Suppressor macrophage treated with lipopolysaccharide for 1 hour (primary cell): ENCODE measurements at regions not wholly inside any gene's neighbourhood (a gene's known extent, or its start where the extent isn't known, plus 50 kb on each side); places are given as distances from the start of the nearest gene placed in this dataset.
"Not testable (repeated sequence)": the region's sequence is repeated elsewhere in the genome, so short reads cannot be mapped to it uniquely, and the experiment has no call there.

Source experiments
- DNase-seq, 3 donors: peaks; one replicate each; pipeline ENCODE4 v3.0.0-alpha.2; 2020 to 2022

- DNase-seq: peak in 2 of 3 donors; percentile 38 to 47
Measured at GRCh38 chr21:35559829-35560225, 500.5 kb downstream of the SETD4 start.

- peak; percentile 56 to 76 (median 61) for DNase-seq
Measured at GRCh38 chr21:35559128-35559828, 501.0 kb downstream of the SETD4 start.

DNA sequence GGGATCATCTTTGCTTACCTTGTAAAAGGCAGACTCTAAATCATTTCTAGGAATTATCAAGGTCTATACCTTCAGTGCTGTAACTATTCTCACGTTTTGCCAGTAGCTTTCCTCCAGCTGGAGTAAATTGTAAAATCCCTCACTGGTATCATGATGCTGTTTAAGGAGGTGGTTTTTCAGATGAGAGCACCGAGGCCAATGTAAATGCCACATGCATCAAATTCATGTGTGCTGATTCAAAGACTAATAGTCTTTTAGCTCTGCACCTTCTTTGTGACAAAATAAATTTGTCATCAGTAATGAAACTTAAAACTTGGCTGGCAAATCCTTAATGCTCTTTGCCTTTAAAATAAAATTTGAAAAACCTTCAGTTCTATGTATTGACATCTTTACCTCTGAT, 503.8 kb downstream of the SETD4 start:
- no peak for DNase-seq

DNA sequence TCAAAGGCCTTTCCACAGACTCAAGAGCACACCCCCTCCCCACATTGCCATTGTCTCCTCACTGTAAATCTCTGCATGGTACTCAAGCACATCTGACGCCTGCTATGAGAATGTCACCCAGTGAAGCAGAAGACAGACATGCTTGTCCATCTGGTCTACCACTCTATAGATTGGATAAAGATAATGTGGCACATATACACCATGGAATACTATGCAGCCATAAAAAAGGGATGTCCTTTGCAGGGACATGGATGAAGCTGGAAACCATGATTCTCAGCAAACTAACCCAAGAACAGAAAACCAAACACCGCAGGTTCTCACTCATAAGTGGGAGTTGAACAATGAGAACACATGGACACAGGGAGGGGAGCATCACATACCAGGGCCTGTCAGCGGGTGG, 503.4 kb upstream of the RUNX1 start:
- DNase-seq: not testable (repeated sequence)

- DNase-seq: no peak
Measured at GRCh38 chr21:35548904-35549615, 500.0 kb upstream of the RUNX1 start.

- no peak for DNase-seq
Measured at GRCh38 chr21:35547946-35548774, 499.1 kb upstream of the RUNX1 start.

GRCh38 chr21:35543746-35544145, 494.6 kb upstream of the RUNX1 start:
- no peak for DNase-seq

- DNase-seq: no peak
Measured at GRCh38 chr21:35540950-35541638, 492.0 kb upstream of the RUNX1 start.

DNA sequence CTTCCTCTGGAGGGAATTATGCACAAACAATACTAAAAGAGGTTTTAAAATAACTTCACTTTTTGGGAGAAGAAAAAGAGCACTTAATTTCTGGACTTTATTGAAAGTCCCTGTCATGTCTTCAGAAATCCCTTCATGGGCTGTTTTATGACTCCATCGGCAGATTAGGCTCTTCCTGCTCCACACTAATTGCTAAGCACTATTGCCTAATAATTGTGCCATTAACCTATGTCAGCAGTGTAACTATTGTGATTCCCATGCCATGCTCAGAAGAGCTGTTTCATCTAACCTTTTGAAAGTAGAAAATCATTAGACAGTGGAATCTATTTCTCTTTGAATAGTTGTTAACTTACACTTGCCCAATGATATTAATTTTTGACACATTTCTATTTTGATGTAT, 489.3 kb upstream of the RUNX1 start:
- peak in 1 of 3 donors; percentile 23 for DNase-seq

- no peak for DNase-seq
Measured at GRCh38 chr21:35537604-35538003, 488.5 kb upstream of the RUNX1 start.

DNA sequence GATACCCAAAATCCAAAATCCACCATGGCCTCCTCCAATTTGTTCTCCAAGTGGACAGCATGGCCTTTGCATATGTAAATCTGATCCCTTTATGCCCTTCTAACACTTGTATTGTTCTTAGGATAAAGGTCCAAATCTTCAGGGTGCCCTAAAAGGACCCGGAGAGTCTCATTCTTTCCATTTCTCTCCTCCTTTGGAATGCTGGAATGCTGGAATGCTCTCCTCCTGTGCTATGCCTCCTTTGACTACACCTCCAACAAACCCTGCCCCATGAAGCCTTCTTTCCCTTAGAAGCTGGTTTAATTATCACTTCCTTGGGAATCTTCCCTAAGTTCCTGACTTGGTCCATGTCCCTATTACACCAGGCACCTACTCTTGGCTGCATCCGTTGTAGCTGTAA, 484.8 kb upstream of the RUNX1 start:
- no peak for DNase-seq

GRCh38 chr21:35530766-35531165, 481.7 kb upstream of the RUNX1 start:
- peak; percentile 61 to 87 (median 79) for DNase-seq

DNA sequence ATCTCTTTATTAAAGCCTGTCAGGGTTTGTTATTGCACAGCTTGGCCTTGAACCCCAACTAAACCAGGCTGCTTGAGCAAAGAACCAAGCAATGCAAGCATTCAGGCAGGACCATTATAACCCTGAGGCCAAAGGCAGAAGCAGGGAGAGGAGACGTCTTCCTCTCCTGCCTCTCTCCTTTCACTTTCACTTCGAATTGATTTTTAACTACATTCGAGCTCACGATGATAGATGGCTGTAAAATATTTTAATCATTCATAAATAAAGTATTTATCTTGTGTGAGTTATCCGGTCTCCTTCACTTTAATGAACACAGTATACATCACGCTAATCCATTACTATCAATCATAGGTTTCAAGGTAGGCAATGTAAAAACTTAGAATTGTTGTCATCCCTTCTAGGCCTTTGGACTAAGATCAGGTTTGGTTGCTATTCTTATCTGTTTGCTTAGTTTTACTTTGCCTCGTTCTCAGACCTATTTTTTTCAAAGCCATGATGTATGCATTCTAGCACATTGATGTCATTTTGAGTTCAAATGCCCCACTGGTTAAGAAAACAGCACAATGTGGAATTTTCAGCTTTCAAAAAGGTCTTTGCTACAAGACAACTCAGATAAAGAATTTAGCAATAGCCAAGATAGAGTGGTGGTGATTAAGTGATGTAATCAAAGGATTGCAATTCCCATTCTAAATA, 480.2 kb upstream of the RUNX1 start:
- DNase-seq: peak; percentile 39 to 61 (median 47)

DNA sequence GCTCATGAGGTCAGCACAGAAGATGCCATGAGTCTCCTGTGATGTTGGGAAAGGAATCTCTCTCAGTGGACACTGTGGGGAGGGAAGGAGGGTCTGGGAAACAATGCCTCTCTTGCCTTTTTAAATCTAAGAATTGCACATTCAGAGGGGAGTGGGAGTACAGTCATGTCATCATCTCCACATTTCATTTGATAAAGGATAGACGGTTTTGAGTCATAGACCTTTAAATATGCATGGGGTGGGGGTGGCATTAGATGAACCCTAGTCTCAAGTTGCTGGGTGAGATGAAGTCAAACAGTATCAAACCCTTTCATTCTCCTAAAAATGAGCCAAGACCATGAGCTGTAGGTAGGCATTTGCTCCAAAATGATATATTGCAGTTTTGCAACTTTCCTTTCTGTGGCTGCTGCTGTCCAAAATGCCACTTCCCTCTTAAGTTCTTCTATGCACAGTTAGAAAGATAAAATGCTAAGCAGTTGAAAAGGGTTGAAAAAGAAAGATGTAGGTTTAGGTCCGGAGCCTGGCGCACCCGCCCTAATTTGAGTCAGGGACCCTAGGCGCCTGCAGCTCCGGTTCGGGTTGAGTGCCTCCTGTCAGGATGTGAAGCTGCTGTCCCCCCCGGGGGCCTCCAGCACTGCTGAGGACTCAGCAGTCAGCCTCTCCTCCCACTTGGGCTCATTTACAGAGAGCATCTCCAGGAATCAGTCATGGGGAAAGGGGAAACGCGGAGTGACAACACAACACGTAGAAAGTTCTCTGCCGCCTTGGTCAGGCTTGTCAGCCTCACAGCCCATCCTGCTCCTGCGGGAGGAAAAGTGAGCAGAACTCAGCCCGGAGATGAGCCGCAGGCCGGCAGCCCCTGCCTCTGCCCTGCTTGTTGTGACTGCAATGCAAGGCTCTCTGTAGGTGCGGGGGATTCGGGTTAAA, 479.3 kb upstream of the RUNX1 start:
- peak; percentile 75 to 84 (median 76) for DNase-seq

GRCh38 chr21:35527358-35527757, 478.3 kb upstream of the RUNX1 start:
- DNase-seq: no peak

DNA sequence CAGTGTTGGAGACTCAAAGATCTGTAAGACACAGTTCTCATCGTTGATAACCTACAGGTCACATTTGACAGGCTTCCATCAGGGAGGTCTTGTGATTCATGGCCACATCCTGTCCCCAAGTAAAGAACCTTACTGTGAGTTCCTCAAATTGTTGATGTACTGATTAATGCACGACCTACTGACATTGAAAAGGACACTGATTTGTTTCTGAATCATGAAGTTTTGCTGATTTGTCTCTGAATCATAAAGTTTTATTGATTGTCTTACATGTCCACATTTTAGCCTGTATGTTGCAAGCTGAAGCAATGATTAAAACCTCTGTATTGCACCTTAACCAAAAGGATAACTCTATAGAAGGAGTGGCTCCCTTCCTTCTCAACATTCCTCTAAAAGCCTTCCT, 476.3 kb upstream of the RUNX1 start:
- peak; percentile 26 to 74 (median 66) for DNase-seq

DNA sequence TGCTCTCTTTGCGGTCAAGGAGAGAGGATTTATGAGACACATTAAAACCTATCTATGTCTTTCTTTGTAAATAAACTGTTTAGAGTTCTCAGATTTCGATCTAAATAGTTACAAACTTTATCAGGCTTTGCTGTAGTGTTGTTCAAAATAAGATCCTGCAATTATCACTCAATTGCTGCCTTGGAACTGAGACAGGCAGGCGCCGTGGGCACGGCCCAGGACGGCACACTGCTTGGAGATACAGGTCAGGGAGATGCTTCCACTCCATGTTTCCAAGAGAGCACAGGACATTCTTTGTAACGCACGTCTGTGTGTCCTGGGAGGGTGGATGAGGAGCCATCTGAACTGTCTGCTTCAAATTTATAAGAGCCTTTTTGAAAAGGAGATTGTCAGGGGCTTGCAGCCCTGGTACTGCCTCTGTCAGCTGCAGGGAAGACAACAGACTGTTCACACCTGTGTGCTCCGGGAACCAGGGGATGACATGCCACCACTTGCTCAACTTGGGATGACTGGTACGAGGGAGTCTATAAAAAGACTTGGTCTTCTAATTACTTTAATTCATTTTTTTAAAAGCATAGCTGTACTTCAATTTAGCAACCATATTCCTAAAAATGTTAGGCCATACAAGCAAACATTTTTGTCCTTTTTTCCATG, 472.9 kb upstream of the RUNX1 start:
- DNase-seq: no peak

GRCh38 chr21:35521293-35521692, 472.2 kb upstream of the RUNX1 start:
- DNase-seq: no peak

DNA sequence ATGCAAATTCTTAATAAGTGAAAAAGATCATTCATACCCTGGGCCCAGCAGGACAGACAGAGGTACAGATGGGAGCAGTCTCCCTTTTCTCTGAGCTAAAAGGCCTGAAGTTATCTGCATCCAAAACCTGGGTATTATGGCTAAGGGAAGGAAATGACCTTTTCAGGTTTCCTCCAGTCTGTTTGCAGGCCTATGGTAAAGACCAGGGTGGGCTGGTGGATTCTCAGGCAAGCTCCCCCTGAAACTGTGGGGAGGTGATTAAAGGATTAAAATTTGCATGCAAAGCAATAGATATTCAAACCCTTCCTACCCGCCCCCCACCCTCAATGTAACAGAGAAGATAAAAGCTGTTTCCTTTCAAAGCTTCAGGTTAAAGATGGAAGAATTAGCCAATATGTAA, 471.8 kb upstream of the RUNX1 start:
- DNase-seq: no peak

DNA sequence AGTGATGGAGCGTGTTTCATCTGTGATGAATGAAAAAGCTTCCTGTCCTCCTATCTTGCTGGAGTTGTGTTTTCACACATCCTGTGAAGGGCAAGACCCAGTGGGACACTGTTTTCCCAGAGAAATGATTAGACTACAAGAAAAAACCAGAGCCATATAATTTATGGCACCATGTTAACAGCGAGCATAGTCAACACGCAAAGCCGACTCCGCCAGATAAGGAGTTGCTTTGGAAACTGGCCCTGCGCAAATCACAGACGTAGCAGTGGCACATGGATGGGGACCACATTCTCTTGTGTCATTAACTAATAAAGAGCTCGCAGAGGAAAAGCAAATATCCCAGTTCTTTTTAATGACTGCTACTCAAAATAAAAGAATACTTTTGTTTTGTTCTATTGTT, 471.2 kb upstream of the RUNX1 start:
- no peak for DNase-seq

DNA sequence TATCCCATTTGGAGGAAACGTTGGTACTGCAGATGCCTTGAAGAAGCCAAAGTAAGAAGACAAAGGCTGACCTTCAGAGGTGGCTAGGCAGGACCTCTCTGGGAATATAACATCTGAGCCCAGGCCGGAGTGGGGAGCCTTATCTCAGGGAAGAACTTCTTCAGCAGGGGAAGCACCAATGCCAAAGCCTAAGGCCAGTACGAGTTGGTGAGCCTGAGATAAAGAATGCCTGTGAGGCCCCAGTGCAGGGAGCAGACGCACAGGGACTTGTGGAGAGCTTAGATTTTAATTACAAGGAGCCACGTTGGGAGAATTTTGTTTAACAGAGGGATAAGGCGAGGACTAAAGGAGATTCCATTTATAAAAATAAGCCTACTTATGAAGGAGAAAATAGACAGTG, 468.8 kb upstream of the RUNX1 start:
- DNase-seq: no peak
